GM19351 (cell line): ENCODE measurements at regions not wholly inside any gene's neighbourhood (a gene's known extent, or its start where the extent isn't known, plus 50 kb on each side); places are given as distances from the start of the nearest gene placed in this dataset.
"Not testable (repeated sequence)": the region's sequence is repeated elsewhere in the genome, so short reads cannot be mapped to it uniquely, and the experiment has no call there.

ENCODE experiments used
- ATAC-seq: cut with Tn5 transposase; IDR thresholded peaks from one replicate; pipeline ENCODE4 v1.9.1; 2021; ENCODE audit warnings: mild to moderate bottlenecking, moderate library complexity; ENCODE audit not compliant: unreplicated experiment

DNA sequence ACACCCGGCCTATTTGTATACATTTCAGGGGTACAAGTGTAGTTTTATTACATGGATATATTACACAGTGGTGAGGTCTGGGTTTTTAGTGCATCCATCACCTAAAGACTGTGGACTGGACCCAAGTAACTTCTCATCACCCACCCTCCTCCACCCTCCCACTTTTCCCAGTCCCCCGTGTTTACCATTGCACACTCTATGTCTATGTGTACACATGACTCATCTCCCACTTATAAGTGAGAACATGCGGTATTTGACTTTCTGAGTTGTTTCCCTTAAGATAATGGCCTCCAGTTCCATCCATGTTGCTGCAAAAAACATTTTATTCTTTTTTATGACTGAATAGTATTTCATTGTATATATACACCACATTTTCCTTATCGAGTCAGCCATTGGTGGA, 98.9 kb upstream of the WAC start:
- ATAC-seq: no peak

DNA sequence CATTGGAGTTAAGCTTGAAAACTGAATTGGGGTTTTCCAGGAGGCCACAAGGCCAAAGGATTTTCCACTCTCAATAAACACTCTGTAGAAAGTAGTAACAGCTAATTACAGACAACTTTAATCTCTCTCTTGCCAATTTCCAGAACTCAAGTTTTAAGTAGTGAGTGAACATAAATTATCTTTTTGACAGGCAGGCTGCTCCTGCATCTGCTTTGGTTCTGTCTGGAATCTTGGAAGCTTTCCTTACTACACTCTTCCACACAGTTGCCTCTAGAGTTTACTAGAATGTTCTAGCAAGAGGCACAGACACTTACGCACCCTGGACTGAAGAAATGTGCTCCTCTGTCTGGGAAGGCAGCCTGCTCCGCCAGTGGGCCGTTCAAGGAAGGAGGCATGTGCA, 90.5 kb upstream of the WAC start:
- ATAC-seq: no peak

GRCh38 chr10:28444031-28444430, 88.9 kb upstream of the WAC start:
- no peak for ATAC-seq

DNA sequence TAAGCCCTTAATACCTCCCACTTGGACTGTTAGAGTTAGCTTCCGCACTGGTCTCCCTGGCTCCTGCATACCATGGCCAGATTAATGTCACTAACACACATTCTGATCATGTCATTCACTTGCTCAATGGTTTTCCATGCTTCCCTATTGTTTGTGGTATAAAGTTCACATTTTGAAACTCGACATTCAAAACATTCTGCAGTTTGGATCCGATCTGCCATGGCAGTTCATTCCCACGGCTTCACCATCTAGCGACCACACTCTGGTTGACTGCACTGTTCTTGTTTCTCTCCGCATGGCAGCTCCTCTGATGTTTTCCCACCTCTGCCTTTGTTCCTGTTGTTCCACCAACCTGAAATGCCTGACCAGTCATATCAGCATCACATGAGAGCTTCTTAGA, 87.4 kb upstream of the WAC start:
- no peak for ATAC-seq

GRCh38 chr10:28449382-28449781, 83.5 kb upstream of the WAC start:
- no peak for ATAC-seq

GRCh38 chr10:28449926-28450325, 83.0 kb upstream of the WAC start:
- no peak for ATAC-seq

DNA sequence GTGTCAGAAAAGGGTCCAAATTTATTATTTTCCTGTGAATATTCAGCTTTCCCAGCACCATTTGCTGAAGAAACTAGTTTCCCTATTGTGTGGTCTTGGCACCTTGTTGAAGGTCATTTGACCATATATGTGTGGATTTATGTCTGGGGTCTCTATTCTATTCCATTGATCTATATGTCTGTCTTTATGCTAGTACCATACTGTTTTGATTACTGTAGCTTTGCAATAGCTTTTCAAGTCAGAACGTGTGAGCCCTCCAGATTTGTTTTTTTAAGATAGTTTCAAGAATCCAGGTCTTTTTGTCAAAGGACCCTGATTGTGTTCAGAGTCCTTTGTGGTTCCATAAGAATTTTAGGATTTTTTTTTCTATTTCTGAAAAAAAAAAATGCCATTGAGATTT, 79.0 kb upstream of the WAC start:
- no peak for ATAC-seq

- ATAC-seq: no peak
Measured at GRCh38 chr10:28457110-28457509, 75.8 kb upstream of the WAC start.

DNA sequence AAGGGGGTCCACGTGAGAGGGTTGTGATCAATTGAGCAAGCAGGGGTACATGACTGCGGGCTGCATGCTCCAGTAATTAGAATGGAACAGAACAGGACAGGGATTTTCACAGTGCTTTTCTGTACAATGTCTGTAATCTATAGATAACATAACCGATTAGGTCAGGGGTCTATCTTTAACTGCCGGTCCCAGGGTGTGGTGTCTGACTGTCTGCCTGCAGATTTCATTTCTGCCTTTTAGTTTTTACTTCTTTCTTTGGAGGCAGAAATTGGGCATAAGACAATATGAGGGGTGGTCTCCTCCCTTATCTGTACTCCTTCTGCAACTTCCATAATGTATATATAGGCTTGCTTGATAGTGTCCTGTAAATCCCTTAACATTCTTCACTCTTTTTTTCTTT, 75.0 kb upstream of the WAC start:
- not testable (repeated sequence) for ATAC-seq

DNA sequence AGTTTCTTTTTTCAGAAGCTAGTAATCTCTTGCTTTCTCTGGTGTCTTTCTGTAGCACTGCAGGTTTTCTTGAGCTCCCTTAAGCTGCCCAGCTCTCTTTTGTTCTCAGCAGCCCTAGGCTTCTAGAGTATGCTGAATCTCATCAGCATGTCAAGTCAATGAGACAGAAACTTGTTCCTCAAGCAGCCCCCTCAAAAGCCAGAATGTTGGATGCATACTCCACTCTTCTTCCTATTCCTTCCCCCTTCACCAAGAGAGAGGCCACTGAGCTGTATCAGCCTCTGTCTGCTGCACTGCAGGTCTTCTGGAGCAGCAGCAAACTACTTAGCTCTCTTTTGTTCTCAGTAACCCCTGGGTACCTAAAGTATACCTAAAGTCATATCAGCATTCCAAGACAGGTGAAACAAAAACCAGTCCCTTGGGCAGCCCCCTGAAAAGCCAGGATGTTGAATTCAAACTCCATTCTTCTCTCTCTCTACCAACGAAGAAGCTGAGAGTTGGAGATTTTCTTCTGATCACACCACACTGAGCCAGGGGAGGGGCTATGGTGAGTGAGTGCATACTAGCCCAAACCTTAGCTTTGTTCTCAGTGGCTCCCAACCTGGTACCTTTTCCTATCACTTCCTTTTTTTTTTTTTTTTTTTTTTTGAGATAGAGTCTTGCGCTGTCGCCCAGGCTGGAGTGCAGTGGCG, 73.3 kb upstream of the WAC start:
- no peak for ATAC-seq

DNA sequence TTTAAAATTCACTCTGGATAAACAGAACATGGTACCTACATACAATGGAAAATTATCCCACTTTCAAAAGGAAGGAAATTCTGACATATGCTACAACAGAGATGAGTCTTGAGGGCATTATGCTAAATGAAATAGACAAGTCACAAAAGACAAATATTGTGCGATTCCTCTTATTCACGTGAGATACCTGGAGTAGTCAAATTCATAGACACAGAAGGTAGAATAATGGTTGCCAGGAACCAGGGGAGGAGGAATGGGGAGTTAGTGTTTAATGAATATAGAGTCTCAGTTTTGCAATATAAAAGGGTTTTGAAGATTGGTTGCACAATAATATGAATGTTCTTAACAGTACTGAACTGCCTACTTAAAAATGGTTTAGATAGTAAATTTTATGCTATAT, 69.8 kb upstream of the WAC start:
- ATAC-seq: no peak

DNA sequence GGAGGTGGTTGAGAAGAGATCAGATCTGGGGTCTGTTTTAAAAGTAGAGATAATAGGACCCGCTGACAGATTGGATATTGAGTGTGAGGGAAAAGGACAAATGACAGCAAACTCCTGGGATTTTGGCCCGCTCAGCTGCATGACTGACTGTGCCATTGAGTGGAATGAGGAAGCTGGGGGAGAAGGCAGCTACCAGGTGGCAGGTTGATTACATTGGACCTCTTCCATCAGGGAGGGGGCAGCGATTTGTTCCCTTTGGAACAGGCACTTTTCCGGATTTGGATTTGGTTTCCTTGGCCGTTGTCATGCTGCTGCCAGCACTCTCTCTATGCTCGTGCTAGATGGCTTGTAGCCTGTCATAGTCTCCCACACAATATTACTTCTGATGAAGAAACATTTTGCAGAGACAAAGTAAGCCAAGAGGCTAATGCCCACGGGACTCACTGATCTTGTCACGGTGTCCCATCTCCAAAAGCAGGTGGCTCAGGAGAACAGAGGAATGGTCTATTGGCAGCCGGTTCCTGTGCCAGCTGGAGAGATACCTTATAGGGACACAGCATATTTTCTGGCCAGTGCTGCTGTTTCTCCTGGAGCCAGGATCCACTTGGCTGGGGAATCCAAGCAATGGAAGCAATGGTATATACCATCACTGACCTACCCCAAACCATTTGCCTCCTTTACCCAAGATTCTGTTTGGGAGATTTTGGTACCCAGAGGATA, 69.1 kb upstream of the WAC start:
- ATAC-seq: no peak

DNA sequence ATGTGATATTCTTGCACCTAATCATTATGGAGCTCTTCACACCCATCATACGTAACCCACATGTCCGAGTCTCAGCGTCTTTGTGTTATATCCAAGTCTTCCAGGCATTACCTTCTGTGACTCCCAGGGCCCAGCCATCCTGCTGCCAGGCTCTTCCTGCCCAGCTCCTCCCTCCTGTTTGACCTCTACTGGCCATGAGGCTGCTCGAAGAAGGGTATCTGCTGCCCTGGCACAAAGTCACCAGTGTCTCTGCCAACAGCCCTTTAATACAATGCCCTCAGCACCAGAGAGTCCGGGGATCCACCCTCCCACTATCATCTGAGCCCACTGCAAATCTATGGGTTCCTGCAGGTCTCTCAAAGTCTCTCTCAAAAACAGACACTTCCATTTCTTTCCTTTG, 65.3 kb upstream of the WAC start:
- no peak for ATAC-seq

DNA sequence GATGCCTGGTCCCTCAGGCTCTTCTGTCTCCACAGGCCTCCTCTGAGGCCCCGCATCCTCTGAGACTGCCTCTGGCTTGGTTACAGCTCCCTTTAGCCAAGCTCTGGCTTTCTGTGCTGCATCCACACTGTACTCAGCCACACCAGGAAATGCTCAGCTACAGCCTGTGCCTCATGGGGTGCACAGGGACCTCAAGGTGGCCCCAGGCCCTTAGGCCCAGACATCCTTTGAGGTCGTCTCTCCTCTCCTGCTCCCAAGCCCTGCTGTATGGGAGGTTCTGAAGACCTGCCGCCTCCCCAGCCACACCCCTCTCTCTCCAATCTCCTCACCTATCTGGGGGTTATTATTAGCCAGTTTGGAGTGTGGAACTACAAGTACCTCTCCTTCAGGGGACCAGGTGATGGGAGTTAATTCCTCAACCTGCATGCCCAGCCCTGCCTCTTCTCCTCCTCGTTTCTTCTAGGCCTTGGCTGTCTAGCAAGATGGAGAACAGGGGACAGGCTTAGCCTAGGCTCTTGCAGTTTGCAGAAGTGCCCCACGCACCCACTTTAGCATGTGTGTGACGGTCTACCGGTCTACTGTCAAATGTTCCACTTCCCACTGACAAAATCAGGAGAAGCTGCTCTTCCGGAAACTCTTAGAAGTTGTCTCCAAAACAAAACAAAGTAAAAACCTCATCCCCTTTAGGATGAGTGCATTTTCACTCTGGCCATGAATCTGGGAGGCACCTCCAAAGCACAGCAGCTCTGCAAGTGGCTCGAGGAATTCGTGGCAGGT, 64.0 kb upstream of the WAC start:
- no peak for ATAC-seq

- ATAC-seq: no peak
Measured at GRCh38 chr10:28470873-28471651, 61.9 kb upstream of the WAC start.

DNA sequence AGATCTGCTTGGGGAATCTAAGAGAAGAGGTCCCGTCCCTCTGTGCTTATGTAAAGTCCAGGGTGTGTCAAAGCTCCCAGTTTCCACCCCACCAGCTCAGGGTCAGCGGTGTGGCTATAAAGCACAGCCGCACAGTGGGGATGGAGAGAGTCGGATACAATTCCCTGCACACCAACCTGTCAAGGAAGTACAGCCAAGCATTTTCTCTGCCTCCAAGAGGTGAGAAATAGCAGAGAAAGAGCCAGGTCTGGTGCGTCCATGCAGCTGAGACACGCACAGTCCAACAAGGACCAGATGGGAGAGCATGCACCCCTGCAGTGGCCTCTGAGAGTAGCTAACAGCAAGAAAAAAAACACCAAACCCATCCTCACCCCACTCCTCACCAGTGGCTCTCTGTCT, 61.3 kb upstream of the WAC start:
- no peak for ATAC-seq

- no peak for ATAC-seq
Measured at GRCh38 chr10:28478646-28479045, 54.3 kb upstream of the WAC start.

DNA sequence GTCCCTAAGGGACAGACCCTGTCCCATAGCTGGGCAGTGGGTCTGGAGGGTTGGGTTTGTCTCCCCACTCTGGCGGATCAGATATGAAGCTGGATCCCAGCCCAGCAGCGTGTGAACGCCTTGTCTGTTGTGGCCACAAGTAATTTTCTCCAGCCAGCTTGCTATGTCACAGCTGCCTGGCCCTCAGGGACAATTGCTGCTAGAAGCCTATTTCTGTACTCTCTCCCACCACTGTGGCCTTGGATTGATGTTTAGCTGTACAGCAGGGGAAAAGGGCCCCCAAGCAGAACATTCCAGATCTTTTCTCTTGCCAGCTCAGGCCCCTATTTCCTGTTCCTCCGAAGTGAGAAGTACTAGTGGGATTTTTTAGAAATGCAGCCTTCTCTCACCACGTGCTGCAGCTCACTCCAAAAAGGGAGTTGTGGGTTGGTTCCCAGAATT, 53.5 kb upstream of the WAC start:
- no peak for ATAC-seq

- ATAC-seq: no peak
Measured at GRCh38 chr10:28479927-28480627, 52.8 kb upstream of the WAC start.

DNA sequence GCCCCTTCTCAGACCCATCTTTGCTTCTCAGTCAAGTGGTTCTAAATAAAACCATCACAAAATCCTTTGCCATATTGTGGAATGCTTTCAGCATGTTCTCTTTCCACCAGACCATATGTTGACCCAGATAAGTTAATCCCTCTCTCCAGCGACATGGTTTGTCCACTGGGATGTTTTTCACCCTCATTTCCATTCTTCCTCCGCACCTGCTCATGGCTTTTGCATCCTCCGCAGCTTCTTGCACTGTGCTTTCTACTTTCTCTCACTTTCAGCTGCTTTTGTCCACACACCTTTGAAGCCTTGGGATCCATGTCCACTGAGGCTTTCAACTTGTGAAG, 52.3 kb upstream of the WAC start:
- no peak for ATAC-seq

- not testable (repeated sequence) for ATAC-seq
Measured at GRCh38 chr10:28481346-28481745, 51.6 kb upstream of the WAC start.
